GM21423 (cell line): ENCODE measurements at regions not wholly inside any gene's neighbourhood (a gene's known extent, or its start where the extent isn't known, plus 50 kb on each side); places are given as distances from the start of the nearest gene placed in this dataset.
"Not testable (repeated sequence)": the region's sequence is repeated elsewhere in the genome, so short reads cannot be mapped to it uniquely, and the experiment has no call there.

Source experiments
- ATAC-seq: cut with Tn5 transposase; IDR thresholded peaks from one replicate; pipeline ENCODE4 v1.9.1; 2021; ENCODE audit warnings: mild to moderate bottlenecking, moderate library complexity; ENCODE audit not compliant: unreplicated experiment

DNA sequence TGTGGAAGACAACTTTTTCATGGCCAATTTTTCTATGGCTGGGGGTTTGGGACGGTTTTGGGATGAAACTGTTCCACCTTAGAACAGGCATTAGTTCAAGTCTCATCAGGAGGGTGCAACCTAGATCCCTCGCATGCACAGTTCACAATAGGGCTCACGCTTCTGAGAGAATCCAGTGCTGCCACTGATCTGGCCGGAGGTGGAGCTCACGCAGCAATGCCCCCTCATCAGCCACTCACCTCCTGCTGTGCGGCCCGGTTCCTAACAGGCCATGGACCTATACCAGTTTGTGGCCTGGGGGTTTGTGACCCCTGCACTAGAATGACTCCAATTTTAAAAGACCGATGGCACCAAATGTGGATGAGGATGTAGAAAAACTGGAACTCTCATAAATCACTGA, 127.2 kb upstream of the IER5L start:
- no peak for ATAC-seq

DNA sequence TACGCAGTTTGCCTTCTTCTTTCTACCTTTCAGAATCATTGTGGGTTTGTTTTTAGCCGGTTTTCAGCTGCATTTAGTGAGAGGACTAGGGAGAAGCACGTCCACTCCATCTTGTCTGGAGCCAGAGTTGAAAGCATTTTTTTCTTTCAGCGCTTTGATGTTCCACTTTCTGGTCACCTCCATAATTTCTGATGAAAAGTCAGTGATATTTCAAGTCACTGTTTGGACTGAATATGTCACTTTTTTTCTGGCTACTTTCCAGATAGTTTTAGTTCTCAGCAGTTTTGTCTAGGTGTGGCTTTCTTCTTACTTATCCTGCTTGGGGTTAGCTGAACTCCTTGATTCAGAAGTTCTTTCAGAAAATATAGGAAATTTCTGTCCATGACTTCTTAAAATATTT, 123.9 kb upstream of the IER5L start:
- no peak for ATAC-seq

DNA sequence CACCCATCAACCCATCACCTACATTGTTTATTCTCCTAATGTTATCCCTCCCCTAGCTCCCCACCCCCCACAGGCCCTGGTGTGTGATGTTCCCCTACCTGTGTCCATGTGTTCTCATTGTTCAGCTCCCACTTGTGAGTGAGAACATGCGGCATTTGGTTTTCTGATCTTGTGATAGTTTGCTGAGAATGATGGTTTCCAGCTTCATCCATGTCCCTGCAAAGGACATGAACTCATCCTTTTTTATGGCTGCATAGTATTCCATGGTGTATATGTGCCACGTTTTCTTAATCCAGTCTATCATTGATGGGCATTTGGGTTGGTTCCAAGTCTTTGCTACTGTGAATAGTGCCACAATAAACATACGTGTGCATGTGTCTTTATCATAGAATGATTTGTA, 118.1 kb upstream of the IER5L start:
- not testable (repeated sequence) for ATAC-seq

DNA sequence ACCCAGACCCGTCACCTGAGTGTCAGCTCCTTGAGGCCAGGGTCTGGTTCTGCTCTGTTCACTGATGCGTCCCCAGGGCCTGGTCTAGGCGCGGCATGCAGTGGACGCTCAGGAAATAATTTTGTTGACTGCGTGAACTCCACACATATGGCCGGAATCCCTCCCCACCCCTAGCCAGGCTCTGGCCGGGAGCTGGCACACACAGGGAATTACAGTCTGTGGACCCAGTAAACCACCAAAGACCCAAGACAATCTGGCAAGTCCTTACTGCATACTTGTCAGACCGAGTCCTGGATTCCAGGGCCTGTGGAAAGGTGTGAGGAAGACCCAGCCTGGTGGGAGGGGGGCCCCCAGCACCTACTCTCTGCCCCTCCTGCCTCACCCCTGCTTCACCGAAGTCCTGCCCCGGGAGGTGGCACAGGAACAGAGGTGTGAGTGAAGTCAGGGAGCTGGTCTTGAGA, 113.0 kb upstream of the IER5L start:
- no peak for ATAC-seq

DNA sequence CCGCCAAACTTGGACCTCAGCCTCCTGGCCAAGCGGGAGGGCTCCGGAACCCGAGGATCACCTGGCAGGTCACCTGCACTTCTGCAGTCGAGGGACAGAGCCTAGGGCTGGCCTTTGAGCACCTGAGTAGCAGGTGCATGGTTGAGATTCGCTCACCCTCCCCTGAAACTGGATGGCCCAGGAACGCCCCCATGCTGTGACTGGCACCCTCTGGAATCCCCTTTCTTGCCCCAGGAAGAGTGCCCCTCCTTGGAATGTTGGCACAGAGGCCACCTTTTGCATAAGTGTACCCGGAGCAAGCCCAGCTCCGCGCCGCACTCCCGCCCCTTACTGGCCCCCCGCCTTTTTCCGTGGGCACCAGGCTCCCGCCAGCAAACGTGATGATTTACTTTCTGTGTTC, 112.5 kb upstream of the IER5L start:
- no peak for ATAC-seq

DNA sequence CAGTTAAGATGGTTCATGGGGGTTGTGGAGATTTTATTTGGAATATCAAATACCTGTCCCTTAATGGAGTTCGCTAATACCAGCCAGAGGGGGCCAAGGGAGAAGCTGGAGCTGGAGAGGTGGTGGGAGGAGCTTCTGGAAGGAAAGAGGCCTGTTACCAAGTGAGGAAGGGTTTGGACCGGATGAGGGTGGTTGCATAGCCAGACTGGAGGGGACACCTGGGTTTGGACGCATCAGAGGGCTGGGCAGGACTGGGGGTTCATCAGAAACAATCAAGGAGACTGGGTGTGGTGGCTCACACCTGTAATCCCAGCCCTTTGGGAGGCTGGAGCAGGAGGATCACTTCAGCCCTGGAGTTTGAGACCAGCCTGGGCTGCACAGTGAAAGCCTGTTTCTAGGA, 111.8 kb upstream of the IER5L start:
- ATAC-seq: no peak

DNA sequence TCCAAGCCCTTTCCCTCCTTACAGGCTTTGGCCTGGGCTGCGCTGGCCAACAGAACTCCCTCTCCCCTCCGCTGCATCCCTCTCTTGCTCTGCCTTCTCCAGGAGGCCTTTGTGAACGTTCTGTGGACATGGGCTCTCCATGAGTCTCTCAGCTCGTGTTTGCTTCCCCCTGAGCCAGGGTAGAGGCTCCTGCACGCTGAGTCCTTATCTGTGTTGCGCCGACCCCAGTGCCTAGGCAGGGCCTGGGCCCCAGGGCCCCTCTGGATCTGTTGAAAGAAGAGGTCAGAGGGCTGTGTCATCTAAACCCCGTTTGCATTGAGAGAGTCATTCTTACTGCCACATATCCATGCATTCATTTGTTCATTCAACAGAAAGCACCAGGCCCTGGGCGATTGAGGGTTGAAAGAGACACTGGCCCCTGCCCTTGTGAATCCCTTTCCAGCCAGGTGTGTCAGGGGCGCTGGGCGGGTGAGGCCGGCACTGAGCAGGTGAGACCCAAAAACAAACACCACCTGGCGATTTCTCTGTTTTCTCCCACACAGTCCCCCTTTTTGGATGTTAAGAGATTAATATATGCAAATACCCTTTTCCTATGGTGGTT, 111.2 kb upstream of the IER5L start:
- no peak for ATAC-seq

DNA sequence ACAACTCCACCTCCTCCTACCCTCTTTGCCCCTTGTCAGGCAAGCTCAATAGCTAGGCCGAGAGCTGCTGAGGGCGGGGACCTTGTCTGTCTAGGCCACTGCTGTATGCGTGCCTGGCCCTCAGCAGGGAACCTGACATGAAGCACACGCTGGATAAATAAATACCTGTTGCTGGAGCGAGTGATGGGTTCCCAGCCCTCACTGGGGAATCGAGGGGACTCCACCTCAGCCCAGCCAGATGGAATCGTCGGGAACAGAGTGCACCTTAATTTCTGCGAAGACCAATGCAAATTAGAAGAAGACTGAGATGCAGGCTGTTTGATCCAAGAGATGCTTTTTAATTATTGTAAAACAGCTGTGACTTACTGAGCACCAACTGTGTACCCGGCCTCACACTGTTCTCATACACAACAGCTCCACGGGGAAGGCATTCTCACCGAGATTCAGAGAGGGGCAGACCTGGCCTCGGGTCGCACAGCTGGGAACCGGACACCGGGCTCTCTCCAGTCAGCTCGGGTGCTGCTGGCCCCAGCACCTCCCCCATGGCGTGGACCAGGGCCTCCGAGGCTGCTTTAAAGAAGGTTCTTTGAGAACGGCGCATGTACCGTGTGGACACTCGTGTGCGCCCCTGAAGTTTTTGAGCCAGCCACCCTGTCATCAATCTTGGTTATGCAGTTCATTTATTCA, 109.7 kb upstream of the IER5L start:
- ATAC-seq: no peak

DNA sequence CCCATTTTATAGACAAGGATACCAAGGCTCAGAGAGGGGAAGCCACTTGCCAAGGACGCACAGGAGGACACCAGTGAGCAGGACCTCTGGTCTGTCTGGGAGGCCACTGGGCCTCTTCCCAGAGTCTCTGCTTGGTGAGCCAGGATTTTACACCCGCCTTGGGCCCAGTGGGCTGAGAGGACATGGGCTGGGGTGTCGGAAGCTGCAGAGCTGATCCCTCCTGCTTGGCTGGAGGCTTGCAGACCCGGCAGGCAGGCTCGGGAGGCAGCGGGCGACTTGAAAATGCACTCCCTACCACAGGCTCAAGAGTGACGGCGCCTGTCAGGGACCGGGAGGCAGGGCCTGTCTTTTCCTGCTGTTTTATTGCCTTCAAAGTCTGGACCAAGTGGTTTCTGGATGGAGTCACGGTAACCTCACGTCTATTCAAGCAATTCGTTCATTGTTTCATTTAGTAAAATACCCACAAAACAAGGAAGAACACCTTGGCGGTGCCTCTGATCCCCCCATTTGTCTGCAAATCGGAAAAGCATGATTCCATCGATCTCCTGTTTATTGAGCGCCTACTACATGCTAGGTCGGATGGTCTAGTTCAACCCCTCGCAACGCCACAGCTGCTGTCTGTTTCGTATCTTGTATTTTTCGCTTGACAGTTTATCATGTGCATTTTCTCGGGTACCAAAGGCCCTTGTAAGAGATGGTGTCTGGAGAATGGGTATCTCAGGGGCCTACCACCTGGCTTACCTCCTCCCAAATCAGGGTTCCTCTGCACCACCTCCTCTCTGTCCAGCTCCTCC, 108.1 kb upstream of the IER5L start:
- ATAC-seq: no peak

DNA sequence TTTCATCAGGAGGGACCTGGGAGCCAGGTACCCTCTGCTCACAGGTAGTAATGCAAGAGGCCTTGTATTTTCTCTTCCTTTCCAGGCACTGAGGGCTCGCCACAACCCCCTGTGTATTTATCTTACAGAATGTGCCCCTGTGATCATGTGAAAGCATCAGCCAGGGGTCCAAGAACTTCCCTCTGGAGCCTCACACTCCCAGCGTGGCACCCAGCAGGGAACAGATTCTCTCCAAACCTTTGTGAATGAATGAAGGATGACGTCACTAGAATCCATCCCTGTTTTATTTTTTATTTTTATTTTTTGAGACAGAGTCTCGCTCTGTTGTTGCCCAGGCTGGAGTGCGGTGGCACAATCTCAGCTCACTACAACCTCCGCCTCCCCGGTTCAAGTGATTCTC, 107.3 kb upstream of the IER5L start:
- ATAC-seq: no peak

DNA sequence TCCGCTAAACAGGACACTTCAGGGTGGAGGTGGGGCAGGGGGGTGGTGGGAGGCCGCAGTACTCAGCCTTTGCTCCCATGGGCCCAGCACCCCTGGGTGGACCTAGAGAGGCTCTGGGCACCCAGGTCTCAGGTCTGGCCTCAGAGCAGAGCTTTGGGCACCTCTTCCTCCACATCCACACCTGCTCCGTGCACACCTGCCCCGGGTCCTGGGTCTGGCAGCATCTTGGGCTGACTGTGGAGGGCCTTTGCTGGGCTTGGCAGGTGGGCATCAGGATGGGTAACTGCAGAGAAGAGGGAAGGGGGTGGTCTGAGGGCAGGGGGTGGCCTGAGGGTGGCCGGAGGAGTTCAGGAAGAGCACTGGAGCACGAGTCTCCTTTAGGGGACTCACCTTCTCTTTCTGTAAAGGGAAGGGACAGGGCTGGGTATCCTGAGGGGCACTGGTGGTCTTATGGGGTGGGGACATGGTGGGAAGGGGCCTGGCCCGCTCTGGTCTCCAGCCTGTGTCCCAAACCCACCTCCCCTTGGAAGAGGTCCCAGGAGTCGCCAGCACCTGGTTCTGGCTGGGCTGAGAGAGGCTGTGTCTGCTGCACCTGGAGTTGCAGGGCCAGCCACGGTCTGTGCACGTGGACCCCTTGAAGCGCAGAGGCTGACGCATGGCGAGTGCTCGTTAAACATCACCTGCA, 106.7 kb upstream of the IER5L start:
- ATAC-seq: no peak

DNA sequence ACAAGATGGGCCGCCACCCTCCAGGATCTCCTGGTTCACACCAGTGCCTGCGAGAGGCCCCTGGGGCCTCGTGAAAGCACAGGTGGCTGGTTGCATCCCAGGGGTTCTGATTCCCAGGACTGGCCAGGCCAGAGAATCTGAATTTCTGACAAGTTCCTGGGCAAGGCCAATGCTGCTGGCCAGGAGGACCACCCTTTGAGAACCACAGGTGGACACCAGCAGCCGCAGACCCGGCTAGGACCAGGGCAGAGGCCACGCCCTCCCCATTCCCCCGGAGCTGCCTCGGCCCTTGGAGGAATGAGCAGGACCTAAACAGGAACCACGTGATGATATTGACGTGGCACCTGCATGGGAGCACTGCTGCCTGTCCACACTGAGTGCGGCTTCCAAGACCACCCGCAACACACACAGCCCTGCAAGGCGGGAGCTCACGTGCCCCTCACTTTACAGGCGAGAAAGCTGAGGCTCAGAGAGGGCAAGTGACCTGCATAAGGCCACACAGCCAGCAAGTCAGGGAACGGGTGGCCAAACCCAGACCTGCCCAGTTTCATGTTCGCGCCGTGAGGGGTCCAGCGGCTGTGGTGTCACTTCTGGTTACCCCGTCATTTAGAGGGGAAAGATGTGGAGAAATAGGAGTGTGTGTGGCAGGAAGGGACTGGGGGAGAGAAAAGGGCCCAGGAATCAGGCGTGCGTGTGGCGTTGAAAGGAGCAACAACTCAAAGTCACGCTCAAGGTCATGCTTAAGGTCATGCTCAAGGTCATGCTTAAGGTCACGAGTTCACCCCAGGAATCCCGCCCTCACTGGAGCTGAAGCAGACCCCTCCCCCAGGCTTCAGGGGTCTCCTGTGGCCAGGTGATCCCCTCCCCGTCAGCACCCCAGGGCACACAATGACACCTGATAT, 105.9 kb upstream of the IER5L start:
- no peak for ATAC-seq

DNA sequence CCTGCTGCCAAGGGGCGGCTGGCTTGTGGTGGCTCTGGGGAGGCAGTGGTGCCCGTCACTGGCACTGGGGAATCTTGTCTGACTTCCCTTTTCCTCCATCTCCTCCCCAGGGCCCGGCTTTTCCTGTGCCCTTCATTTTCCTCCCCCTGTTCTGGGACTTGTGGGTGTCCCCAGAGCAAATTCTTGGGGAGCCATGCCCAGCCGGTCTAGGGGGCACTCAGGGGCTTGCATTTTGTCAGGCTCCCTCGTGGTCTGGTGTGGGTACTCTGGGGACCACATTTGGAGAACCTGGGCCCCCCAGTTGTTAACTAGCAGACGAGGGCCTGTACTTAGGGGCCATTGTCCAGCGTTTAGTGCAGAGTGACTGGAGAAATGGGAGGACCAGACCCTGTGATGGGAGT, 105.2 kb upstream of the IER5L start:
- no peak for ATAC-seq

DNA sequence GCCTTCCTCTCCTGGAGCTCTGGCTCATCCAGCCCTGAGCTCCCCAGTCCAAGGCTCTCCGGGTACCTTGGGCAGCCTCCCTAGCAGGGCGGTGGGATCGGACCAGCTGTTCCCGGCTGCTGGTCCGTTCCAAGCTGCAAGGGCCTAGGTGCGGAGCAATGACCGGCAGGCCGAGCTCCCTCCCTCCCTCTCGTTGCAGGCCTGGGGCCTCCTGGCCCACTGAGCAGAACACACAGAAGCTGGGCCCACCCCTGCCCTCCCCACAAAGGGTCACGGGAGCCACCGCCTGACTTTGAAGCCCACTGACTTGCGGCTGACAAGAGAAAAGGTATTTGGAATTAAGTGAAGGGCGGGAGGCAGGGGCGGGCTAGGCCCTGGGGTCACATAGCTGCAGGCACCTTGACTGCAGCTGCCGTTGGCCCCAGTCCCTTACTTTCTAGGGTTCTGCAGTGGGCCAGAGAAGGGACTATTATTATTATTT, 104.7 kb upstream of the IER5L start:
- ATAC-seq: no peak

DNA sequence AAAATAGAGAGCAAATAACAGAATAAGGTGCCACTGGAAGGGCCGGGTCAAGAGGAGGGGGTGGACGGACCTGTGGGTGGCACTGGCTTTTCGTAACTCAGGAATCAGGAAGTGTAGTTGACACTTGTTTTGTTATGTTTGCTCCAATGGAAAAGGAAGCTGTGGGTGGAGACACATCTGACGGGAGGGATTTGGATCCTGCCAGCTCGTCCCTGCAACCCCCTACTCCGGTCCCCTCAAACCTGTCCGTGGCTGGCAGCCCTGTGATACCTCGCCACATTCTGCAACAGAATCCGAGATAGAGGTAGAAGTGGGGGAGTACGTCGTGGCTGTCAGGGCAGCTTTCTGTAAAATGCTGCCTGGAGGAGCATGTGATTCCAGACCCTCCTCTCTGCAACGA, 104.2 kb upstream of the IER5L start:
- no peak for ATAC-seq

DNA sequence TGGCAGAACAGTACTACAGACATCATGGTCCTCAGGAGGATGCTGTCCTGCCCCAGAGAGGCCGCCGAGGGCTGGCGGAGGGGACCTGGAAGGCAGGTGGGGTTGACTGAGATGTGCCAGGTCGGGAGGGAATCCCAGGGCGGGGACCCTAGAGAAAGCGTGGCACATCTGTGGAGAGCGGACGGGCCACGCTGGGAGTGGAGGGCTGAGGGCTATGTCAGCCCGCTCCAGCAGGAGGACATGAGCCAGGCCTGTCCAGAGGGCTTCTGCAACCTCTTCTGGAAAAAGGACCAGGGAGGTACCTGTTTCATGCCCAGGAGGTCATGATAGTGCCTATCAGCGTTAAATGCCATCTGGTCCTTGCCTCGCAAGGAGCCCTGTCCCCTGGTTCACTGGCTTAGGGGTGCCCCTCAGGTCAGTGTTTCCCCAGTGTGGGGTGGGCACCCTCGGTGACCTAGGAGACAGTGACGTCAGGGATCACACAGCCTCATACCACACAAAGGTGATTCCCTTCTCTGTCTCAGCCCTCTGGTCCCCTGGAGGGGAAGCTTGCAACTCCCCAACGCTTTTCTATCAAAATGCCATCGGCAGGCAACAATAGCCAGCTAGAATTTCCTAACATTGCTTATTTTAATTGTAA, 103.6 kb upstream of the IER5L start:
- ATAC-seq: no peak

DNA sequence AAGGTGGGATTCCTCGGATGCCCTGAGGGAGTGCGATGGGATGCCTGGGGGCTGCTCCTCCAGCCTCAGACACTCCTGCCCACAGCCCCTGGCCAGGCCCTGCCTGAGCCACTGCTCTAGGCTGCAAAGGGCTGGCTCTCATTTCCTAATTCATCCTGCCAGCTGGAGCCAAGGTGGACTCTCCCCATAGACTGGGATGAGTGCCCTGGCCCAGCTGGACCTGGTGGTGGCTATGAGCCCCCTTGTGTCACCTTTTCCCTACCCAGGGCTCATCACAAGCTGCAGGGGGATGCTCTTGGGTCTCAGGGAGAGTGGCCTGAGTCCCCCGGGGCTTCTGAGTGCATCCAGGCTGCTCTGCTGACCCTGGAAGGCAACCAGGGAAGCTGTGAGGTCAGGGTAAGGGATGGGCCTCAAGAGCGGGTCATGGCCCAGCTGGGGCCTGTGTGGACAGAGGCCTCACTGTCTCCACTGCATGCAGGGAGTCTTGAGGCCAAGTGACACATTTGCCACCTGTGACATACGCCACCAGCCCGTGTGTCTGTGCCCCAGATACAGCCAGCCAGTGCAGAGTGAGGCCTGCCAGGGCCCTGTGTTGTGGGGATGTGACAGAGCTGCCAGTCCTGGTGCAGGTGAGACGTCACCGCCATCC, 102.7 kb upstream of the IER5L start:
- ATAC-seq: no peak

DNA sequence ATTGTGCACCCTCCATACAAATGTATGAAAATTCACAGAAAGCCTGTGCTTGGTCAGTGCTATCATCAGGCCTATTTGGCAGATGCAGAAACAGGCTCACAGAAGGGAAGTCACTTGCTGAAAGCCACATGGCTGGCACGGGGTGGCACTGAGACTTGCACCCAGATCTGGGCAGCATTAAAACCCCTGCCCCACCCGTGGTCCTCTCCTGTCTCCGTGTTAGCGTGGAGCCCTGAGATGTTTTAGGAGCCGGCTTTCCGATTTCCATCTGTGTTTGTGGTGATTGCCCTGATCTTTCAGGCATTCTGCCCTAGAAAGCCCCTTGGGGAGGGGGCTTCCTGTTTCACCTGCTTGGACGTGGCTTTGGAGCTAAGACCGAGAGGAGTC, 102.2 kb upstream of the IER5L start:
- ATAC-seq: no peak
